RWPE1 (cell line): ENCODE measurements at regions not wholly inside any gene's neighbourhood (a gene's known extent, or its start where the extent isn't known, plus 50 kb on each side); places are given as distances from the start of the nearest gene placed in this dataset.
"Not testable (repeated sequence)": the region's sequence is repeated elsewhere in the genome, so short reads cannot be mapped to it uniquely, and the experiment has no call there.

ENCODE experiments used
- CTCF ChIA-PET: fragments of 350-600 bp; sonication (Branson Sonifier 250); formaldehyde crosslinking; extraction: SDS; loops from one replicate; lab custom pipeline; 2021; lab: Yijun Ruan, JAX
- POLR2A ChIA-PET: fragments of 400-600 bp; formaldehyde crosslinking; extraction: SDS; loops from one replicate; lab custom pipeline; 2020; ENCODE audit warnings: antibody characterized with exemption; ENCODE audit not compliant: low non-redundant PET; lab: Yijun Ruan, JAX
- DNase-seq: peaks from one replicate; pipeline ENCODE4 v3.0.0; 2012; ENCODE audit warnings: low spot score
- H3K27ac ChIP-seq: fragments of 450-650 bp; 2 replicates; pipeline ENCODE4 v1.5.1; 2017
- CTCF ChIP-seq: fragments of 450-650 bp; conservative IDR thresholded peaks from 2 replicates; pipeline ENCODE4 v1.5.1; 2017; ENCODE audit warnings: low read depth, mild to moderate bottlenecking

- no peak for DNase-seq
- CTCF ChIA-PET = interaction anchor here (0.6 kb wide), 1 partner anchor 43 kb away, joined by 3 read pairs; no protein-coding TSS in a partner anchor
- POLR2A ChIA-PET = no interaction called here
- H3K27ac ChIP-seq = no peak overlapping the region
- no peak for TF ChIP-seq CTCF
Observed at GRCh38 chr2:61727746-61728145, 126.1 kb downstream of the FAM161A start.

- TF ChIP-seq CTCF = no peak
- H3K27ac ChIP-seq = no peak overlapping the region
- ChIA-PET POLR2A (no interaction called here), CTCF (no interaction called here)
- DNase-seq = no peak
Observed at GRCh38 chr2:61726456-61727209, 127.2 kb downstream of the FAM161A start.

DNA sequence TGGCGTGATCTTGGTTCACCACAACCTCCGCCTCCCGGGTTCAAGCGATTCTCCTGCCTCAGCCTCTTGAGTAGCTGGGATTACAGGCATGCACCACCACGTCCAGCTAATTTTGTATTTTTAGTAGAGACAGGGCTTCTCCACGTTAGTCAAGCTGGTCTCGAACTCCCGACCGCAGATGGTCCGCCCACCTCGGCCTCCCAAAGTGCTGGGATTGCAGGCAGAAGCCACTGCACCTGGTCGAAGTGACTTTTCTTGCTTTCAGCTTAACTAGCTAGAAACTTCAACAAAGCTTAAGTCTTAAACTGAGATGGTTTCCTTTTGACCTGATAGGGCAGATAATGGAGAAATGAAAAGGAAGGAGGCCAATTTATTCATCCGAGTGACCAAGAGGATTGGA, 130.5 kb downstream of the FAM161A start:
- H3K27ac ChIP-seq, POLR2A ChIA-PET, DNase-seq: not testable (repeated sequence)
- CTCF ChIA-PET = interaction anchor here (0.5 to 0.8 kb wide), 2 partner anchors 17 to 376 kb away, joined by 3 to 4 read pairs; no protein-coding TSS in a partner anchor

DNA sequence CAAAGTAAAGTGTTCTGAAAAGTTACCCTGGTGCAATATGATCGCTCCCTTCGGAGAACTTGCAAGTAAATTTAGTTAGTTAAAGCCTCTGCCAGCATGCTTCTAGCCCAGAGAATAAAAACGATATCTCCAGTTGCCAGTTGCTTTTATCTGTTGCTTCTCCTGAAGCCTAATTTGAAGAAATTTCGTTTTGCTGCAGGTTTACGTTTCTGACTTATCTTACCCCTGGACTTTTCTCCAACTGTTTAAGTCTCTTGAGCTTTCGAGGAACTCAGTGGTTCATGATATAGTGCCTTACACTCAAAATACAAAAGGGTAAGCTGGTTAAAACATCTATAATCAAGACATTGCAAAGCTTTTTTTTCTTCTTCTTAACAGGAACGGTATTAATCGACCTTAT, 131.1 kb downstream of the FAM161A start:
- ChIA-PET POLR2A (no interaction called here), CTCF (interaction anchor here (0.8 kb wide), 1 partner anchor 17 kb away, joined by 4 read pairs; no protein-coding TSS in a partner anchor)
- no peak for DNase-seq
- H3K27ac ChIP-seq = no peak overlapping the region
- TF ChIP-seq CTCF = no peak

GRCh38 chr2:61722318-61722717, 131.5 kb downstream of the FAM161A start:
- no peak for DNase-seq
- POLR2A ChIA-PET = no interaction called here
- no peak for TF ChIP-seq CTCF
- CTCF ChIA-PET = no interaction called here
- H3K27ac ChIP-seq = no peak overlapping the region

- ChIA-PET CTCF (interaction anchor here (0.6 kb wide), 1 partner anchor 146 kb away, joined by 6 read pairs; no protein-coding TSS in a partner anchor), POLR2A (no interaction called here)
- no peak for TF ChIP-seq CTCF
- no peak for DNase-seq
- H3K27ac ChIP-seq = no peak overlapping the region
Observed at GRCh38 chr2:61721382-61721781, 132.5 kb downstream of the FAM161A start.

DNA sequence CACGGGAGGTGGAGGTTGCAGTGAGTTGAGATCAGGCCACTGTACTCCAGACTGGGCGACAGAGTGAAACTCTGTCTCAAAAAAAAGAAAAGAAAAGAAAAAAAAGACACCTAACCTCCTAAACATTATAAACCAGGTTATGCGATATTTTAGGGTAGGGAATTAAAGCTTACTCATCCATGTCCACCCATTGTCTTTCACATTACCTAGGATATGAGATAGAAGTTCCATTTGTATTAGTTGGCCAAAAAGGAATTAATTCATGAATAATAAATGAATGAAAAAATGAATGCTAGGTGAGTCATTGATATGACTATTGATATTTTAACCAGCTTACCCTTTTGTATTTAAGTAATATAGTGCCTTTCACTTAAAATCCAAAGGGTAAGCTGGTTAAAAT, 132.9 kb downstream of the FAM161A start:
- CTCF ChIA-PET = no interaction called here
- no peak for TF ChIP-seq CTCF
- peak; percentile 12 for DNase-seq
- H3K27ac ChIP-seq = no peak overlapping the region
- POLR2A ChIA-PET = no interaction called here
